H9 (cell line): ENCODE measurements at regions not wholly inside any gene's neighbourhood (a gene's known extent, or its start where the extent isn't known, plus 50 kb on each side); places are given as distances from the start of the nearest gene placed in this dataset.

ENCODE experiments used
- DNase-seq: peaks from one replicate; pipeline ENCODE4 v3.0.0-alpha.2; 2017
- H2AFZ ChIP-seq: one replicate; pipeline ENCODE4 v1.6.1; 2013; ENCODE audit warnings: mild to moderate bottlenecking, low read length, control low read depth, moderate library complexity
- H2AK5ac ChIP-seq: 2 replicates; pipeline ENCODE4 v1.6.1; 2013; ENCODE audit warnings: low read length, control low read depth, mixed read lengths; ENCODE audit not compliant: insufficient read length
- H2BK120ac ChIP-seq: one replicate; pipeline ENCODE4 v1.6.1; 2013; ENCODE audit warnings: low read depth, mild to moderate bottlenecking, low read length, control low read depth, inconsistent platforms; ENCODE audit not compliant: poor library complexity, severe bottlenecking
- H2BK12ac ChIP-seq: 2 replicates; pipeline ENCODE4 v1.6.1; 2013; ENCODE audit warnings: low read length, control low read depth, mixed read lengths, low read depth; ENCODE audit not compliant: insufficient read length
- H2BK15ac ChIP-seq: 2 replicates; pipeline ENCODE4 v1.6.1; 2013; ENCODE audit warnings: low read depth, low read length, control low read depth
- H2BK20ac ChIP-seq: one replicate; pipeline ENCODE4 v1.6.1; 2013; ENCODE audit warnings: low read depth, mild to moderate bottlenecking, low read length, control low read depth, inconsistent platforms; ENCODE audit not compliant: poor library complexity, severe bottlenecking
- H2BK5ac ChIP-seq: 2 replicates; pipeline ENCODE4 v1.6.1; 2013; ENCODE audit warnings: low read length, control low read depth, mixed read lengths; ENCODE audit not compliant: insufficient read length
- H3K14ac ChIP-seq: 2 replicates; pipeline ENCODE4 v1.6.1; 2013; ENCODE audit warnings: low read length, control low read depth; ENCODE audit not compliant: insufficient read depth
- H3K18ac ChIP-seq: 2 replicates; pipeline ENCODE4 v1.6.1; 2013; ENCODE audit warnings: low read depth, mild to moderate bottlenecking, mixed read lengths, low read length, control low read depth; ENCODE audit not compliant: insufficient read length
- H3K23ac ChIP-seq: 2 replicates; pipeline ENCODE4 v1.6.1; 2013; ENCODE audit warnings: low read length, control low read depth, mixed read lengths, low read depth; ENCODE audit not compliant: insufficient read length
- H3K23me2 ChIP-seq: 2 replicates; pipeline ENCODE4 v1.6.1; 2013; ENCODE audit warnings: low read depth, mild to moderate bottlenecking, mixed read lengths, low read length, control low read depth; ENCODE audit not compliant: insufficient read length, poor library complexity, severe bottlenecking
- H3K27ac ChIP-seq: 2 replicates; pipeline ENCODE4 v1.5.1; 2013; ENCODE audit warnings: low read length, control low read depth, mixed read lengths, low read depth; ENCODE audit not compliant: insufficient read length
- H3K27me3 ChIP-seq: 2 replicates; pipeline ENCODE4 v1.6.1; 2013; ENCODE audit warnings: low read length, control low read depth, inconsistent platforms; ENCODE audit not compliant: insufficient read depth
- H3K4ac ChIP-seq: 2 replicates; pipeline ENCODE4 v1.6.1; 2013; ENCODE audit warnings: low read depth, mild to moderate bottlenecking, control low read depth, inconsistent platforms, low read length, moderate library complexity
- H3K4me1 ChIP-seq: 2 replicates; pipeline ENCODE4 v1.6.1; 2013; ENCODE audit warnings: low read length, control low read depth, inconsistent platforms; ENCODE audit not compliant: insufficient read depth
- H3K4me2 ChIP-seq: 2 replicates; pipeline ENCODE4 v1.6.1; 2013; ENCODE audit warnings: low read length, control low read depth, mixed read lengths; ENCODE audit not compliant: insufficient read length, insufficient read depth
- H3K56ac ChIP-seq: 2 replicates; pipeline ENCODE4 v1.6.1; 2013; ENCODE audit warnings: low read depth, mild to moderate bottlenecking, mixed read lengths, low read length, control low read depth; ENCODE audit not compliant: insufficient read length
- H3K79me1 ChIP-seq: 2 replicates; pipeline ENCODE4 v1.6.1; 2013; ENCODE audit warnings: low read depth, mild to moderate bottlenecking, moderate library complexity, low read length, control low read depth, inconsistent platforms; ENCODE audit not compliant: insufficient read depth, poor library complexity, severe bottlenecking
- H3K79me2 ChIP-seq: 2 replicates; pipeline ENCODE4 v1.6.1; 2013; ENCODE audit warnings: low read length, control low read depth, inconsistent platforms; ENCODE audit not compliant: insufficient read depth
- H3K9ac ChIP-seq: 2 replicates; pipeline ENCODE4 v1.6.1; 2013; ENCODE audit warnings: low read length, control low read depth, mixed read lengths; ENCODE audit not compliant: insufficient read length; ENCODE audit errors: extremely low read depth
- H3K9me3 ChIP-seq: one replicate; pipeline ENCODE4 v1.6.1; 2013; ENCODE audit warnings: low read depth, low read length, inconsistent platforms; ENCODE audit not compliant: control insufficient read depth
- H3T11ph ChIP-seq: one replicate; pipeline ENCODE4 v1.6.1; 2013; ENCODE audit warnings: mild to moderate bottlenecking, low read length, control low read depth, inconsistent platforms
- H4K20me1 ChIP-seq: one replicate; pipeline ENCODE4 v1.6.1; 2013; ENCODE audit not compliant: control insufficient read depth, insufficient read length, insufficient read depth
- H4K5ac ChIP-seq: 2 replicates; pipeline ENCODE4 v1.6.1; 2013; ENCODE audit warnings: low read depth, mild to moderate bottlenecking, mixed read lengths, low read length, control low read depth; ENCODE audit not compliant: insufficient read length
- H4K8ac ChIP-seq: replicated peaks from 2 replicates; pipeline ENCODE4 v1.6.1; 2013; ENCODE audit warnings: low read length, control low read depth, mixed read lengths, low read depth; ENCODE audit not compliant: insufficient read length
- H4K91ac ChIP-seq: 2 replicates; pipeline ENCODE4 v1.6.1; 2013; ENCODE audit warnings: low read depth, mild to moderate bottlenecking, moderate library complexity, mixed read lengths, low read length, control low read depth; ENCODE audit not compliant: insufficient read length
- H3K27ac Mint-ChIP-seq, 3 experiments: 2 replicates in 2 of 3; 3 replicates in 1 of 3; pipeline ENCODE4 v1.8.0; 2020 to 2021; ENCODE audit warnings: mixed read lengths in 3 of 3, mild to moderate bottlenecking in 1 of 3, moderate library complexity in 1 of 3
- H3K27me3 Mint-ChIP-seq: 2 replicates; pipeline ENCODE4 v1.8.0; 2021; ENCODE audit warnings: low read depth, mild to moderate bottlenecking, moderate library complexity, mixed read lengths
- H3K36me3 Mint-ChIP-seq, 3 experiments: 2 replicates in 2 of 3; 3 replicates in 1 of 3; pipeline ENCODE4 v1.8.0; 2020 to 2021; ENCODE audit warnings: low read depth in 3 of 3, mixed read lengths in 3 of 3; ENCODE audit not compliant: insufficient read depth in 1 of 3
- H3K4me1 Mint-ChIP-seq, 2 experiments: 2 replicates each; pipeline ENCODE4 v1.8.0; 2020; ENCODE audit warnings: mixed read lengths in 2 of 2
- H3K4me3 Mint-ChIP-seq, 2 experiments: 2 replicates in 1 of 2; 3 replicates in 1 of 2; pipeline ENCODE4 v1.8.0; 2020 to 2021; ENCODE audit warnings: mild to moderate bottlenecking in 2 of 2, mixed read lengths in 2 of 2, moderate library complexity in 1 of 2
- H3K9me3 Mint-ChIP-seq, 2 experiments: 2 replicates in 1 of 2; 3 replicates in 1 of 2; pipeline ENCODE4 v1.8.0; 2020; ENCODE audit warnings: mild to moderate bottlenecking in 2 of 2, mixed read lengths in 2 of 2, moderate library complexity in 1 of 2
- WGBS: extraction: QIAGEN DNeasy Blood & Tissue Kit; methylation state at CpG from one replicate; pipeline ENCODE4 v1.1.7; 2013; ENCODE audit warnings: missing lambda C conversion rate, low lambda C conversion rate, mixed read lengths; ENCODE audit not compliant: insufficient read length; ENCODE audit errors: extremely low coverage; 5-methylcytosine and 5-hydroxymethylcytosine counted together
- TF ChIP-seq, protein P1 (sequence below): fragments of 200-600 bp; sonication (generic); conservative IDR thresholded peaks from 3 replicates; pipeline ENCODE4 v1.8.0; 2021; ENCODE audit warnings: antibody characterized with exemption, mild to moderate bottlenecking

DNA sequence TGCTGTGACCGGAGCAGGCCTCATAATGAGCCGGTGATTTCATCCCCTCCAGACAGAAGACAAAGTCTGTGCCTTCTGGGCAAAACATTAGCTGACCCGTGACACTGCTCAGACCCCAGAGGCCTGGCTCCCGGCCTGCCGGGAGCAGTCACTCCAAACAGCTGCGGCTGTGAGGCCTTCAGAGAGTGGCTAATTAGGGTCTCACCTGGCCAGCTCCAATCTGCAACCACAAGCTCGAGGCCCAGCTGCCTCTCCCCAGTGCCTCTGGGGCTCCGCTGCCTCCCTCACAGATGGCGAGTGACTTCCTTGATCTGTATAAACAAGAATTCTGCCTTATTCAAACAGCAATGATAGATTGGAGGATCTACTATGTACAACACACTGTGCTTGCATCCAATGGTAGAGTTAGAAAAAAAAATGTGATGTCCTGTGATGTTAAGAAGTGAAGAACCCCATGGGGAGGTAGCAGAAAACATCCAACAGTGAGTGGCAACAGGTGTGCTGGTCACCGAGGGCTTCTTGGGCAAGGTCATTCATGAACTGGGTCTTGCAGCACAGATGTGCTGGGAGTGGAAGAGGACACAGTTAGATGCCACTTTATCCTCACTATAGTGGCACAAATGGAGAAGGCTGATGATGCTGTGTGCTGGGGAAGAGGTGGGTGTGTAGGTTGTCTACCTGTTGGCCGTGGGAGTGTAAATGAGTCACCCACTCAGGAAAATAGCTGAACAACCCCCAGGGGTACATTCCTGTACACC lies 98.2 kb upstream of the ASAP2 start:
- H3K36me3 Mint-ChIP-seq, result no peaks in the 10 kb centered on the region; a peak in 1 of 7 replicates
- H3K9me3 ChIP-seq, result no peaks in the 10 kb centered on the region
- H3K79me1 ChIP-seq, result no peaks in the 10 kb centered on the region
- H4K8ac ChIP-seq, result no peak overlapping the region
- H3K18ac ChIP-seq, result no peak overlapping the region
- WGBS, result no CpG with 5 or more reads among the region's 11 CpGs
- H3K4me1 Mint-ChIP-seq, result peaks cover 29 to 38% of the 10 kb centered on the region in 2 experiments
- no peaks in the 10 kb centered on the region for H3K9me3 Mint-ChIP-seq
- no peak overlapping the region for H3K9ac ChIP-seq
- H3K56ac ChIP-seq, result no peak overlapping the region
- TF ChIP-seq, protein P1, sequence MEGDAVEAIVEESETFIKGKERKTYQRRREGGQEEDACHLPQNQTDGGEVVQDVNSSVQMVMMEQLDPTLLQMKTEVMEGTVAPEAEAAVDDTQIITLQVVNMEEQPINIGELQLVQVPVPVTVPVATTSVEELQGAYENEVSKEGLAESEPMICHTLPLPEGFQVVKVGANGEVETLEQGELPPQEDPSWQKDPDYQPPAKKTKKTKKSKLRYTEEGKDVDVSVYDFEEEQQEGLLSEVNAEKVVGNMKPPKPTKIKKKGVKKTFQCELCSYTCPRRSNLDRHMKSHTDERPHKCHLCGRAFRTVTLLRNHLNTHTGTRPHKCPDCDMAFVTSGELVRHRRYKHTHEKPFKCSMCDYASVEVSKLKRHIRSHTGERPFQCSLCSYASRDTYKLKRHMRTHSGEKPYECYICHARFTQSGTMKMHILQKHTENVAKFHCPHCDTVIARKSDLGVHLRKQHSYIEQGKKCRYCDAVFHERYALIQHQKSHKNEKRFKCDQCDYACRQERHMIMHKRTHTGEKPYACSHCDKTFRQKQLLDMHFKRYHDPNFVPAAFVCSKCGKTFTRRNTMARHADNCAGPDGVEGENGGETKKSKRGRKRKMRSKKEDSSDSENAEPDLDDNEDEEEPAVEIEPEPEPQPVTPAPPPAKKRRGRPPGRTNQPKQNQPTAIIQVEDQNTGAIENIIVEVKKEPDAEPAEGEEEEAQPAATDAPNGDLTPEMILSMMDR, result no peak
- H3K4me1 ChIP-seq, result peaks cover 3% of the 10 kb centered on the region; the same call in 1 of the 2 replicates
- no peak overlapping the region for H2AFZ ChIP-seq
- H4K91ac ChIP-seq, result no peak overlapping the region
- H3K27me3 ChIP-seq, result no peaks in the 10 kb centered on the region; the same call in 1 of the 2 replicates
- no peaks in the 10 kb centered on the region for H3K79me2 ChIP-seq
- no peak overlapping the region for H3T11ph ChIP-seq
- H2BK120ac ChIP-seq, result no peak overlapping the region
- H3K23me2 ChIP-seq, result no peaks in the 10 kb centered on the region
- no peak overlapping the region for H2AK5ac ChIP-seq
- no peaks in the 10 kb centered on the region for H4K20me1 ChIP-seq
- no peak overlapping the region for H2BK20ac ChIP-seq
- no peak overlapping the region for H2BK15ac ChIP-seq
- no peak overlapping the region for H3K4ac ChIP-seq
- no peak overlapping the region for H3K23ac ChIP-seq
- H2BK12ac ChIP-seq, result no peak overlapping the region
- no peak overlapping the region for H3K4me2 ChIP-seq
- H3K27ac ChIP-seq, result no peak overlapping the region
- H3K14ac ChIP-seq, result no peak overlapping the region
- H3K4me3 Mint-ChIP-seq, result no peak overlapping the region
- peaks cover 20% of the 10 kb centered on the region for H3K27me3 Mint-ChIP-seq
- H2BK5ac ChIP-seq, result no peak overlapping the region
- no peak for DNase-seq
- H3K27ac Mint-ChIP-seq, result 0 out of 7 replicates have a peak overlapping the region, but pooled peaks of 1 of the 3 experiments have one; percentile 6
- no peak overlapping the region for H4K5ac ChIP-seq
